SW480 (cell line): ENCODE measurements at regions not wholly inside any gene's neighbourhood (a gene's known extent, or its start where the extent isn't known, plus 50 kb on each side); places are given as distances from the start of the nearest gene placed in this dataset.

Experiments used
- DNase-seq: peaks from one replicate; pipeline ENCODE4 v3.0.0-alpha.2; 2016; ENCODE audit warnings: low spot score

GRCh38 chr20:41951615-41952014, 333.4 kb upstream of the CHD6 start:
- DNase-seq, result no peak

DNA sequence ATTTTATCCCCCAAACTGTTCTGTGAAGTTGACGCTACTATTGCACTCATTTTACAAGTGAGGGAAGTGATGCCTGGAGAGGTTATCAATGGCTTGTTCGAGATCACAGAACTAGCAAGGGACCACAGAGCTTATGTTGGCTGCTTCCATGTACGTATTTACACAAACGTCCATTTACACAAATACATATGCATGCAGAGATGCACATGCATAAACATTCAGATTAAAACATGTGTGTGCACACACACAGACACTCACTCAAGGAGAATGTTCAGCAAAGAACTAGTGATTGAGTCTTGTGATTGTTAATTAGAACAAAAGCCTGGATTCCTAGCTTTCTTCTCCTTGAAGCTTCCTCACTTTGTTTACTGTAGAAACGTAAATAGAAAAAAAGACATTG, 321.5 kb upstream of the CHD6 start:
- DNase-seq, result no peak

DNA sequence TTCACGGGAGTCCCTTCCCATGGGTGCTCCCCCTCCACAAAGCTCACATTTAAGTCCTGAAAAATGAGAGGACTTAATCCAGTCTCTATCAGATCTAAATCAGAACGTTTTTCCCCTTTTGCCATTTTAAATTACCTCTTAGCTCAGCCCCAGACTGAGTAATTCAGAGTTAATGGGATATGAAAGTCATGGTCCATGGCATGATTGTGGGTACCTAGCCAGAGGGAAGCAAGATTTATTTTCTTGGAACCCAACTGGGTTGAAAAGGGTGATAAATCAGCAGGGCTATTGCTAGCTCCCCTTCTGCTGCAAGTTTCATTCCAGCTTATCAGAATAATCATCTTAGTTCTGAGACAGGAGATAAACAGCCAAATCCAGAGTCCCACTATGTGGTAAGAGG, 320.2 kb upstream of the CHD6 start:
- no peak for DNase-seq

GRCh38 chr20:41935259-41935791, 317.1 kb upstream of the CHD6 start:
- DNase-seq, result no peak

DNA sequence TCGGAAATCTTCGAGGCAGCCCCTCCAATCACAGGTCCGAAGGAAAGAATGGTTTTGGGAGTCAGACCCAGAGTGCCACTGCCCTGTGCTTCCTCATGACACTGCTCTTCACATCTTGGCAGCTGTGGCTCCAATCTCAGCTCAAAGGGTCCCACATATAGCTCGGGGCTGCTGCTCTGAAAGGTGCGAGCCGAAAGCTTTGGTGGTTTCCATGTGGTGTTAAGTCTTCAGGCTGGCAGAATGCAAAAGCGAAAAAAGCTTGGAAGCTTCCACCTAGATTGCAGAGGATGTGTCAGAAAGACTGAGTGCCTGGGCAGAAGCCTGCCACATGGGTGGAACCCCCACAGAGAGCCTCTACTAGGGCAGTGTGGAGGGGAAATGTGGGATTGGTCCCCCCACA, 314.3 kb upstream of the CHD6 start:
- no peak for DNase-seq

- peak; percentile 39 for DNase-seq
Measured at GRCh38 chr20:41927655-41928054, 309.5 kb upstream of the CHD6 start.

- no peak for DNase-seq
Measured at GRCh38 chr20:41927189-41927588, 309.0 kb upstream of the CHD6 start.

DNA sequence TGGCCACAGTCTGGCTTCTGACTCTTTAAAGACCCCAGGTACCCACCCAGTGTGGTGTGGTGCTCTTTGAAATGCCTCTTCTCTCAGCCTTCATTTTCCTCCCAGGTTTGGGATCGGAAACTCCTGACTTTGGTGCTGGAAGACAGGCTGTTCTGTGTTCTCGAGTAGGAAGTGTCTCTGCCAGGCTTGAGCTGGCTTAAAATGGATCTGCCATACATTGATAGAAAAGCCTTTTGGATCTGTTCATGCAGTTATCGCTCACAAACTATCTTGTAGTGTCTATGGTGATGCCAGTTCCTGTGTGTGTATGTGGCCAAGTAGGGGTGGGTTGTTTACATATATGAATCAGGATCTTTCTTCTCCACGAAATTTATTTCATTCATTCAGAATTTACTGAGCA, 307.3 kb upstream of the CHD6 start:
- no peak for DNase-seq

- no peak for DNase-seq
Measured at GRCh38 chr20:41923624-41924023, 305.4 kb upstream of the CHD6 start.

DNA sequence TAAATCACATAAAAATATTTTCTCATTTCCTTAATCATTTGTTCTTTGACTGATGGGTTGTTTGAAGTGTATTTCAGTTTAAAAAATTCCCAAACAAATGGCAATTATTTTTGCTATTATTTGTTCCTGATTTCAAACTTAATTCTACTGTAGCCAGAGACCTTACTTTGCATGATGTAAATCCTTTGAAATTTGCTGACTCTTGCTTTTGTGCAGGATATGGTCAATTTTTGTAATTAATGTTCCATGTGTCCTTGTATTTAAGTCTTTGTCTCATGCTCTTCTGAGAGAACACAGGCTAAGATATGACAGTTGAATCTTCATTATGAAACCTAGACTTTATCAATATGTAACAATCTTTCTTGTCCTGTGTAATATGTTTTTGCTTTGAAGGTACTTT, 295.0 kb upstream of the CHD6 start:
- DNase-seq, result no peak

GRCh38 chr20:41910558-41910957, 292.4 kb upstream of the CHD6 start:
- no peak for DNase-seq

DNA sequence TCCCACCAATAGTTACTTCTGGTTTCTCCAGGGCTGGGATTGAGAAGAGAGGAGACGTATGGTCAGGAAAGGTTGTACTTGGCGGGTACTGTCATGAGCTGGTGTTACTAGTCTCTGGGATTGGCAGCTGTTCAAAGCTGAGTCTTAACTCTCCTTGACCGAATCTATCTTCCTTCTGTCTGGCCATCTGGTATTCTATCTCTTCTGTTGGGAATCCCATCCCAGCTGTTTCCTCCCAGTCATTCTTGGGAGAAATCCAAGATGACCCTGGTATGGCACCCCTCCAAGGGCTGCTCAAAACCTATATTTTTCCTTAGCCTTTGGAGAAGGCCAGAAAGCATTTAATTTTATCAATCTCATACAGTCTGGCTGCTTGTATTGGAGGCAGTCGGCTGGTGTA, 287.0 kb upstream of the CHD6 start:
- DNase-seq, result no peak

GRCh38 chr20:41903586-41903985, 285.4 kb upstream of the CHD6 start:
- DNase-seq, result no peak

DNA sequence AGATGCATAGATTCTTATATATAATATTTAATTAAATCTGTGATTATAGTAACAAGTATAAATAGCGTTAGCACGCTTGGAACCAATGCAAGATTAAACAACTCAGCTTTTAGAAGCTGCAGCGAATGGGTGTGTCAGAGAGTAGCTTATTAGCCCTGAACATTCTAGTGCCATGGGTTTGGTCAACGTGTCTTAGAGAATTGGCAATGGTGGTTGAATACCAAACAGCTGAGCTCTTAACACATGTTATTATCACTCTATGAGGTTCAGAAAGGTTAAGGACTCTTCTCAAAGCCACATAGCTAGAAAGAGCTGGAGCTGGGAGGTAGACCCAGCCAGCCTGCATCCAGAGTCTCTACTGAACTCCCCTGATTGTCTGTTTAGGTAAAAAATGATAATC, 284.2 kb upstream of the CHD6 start:
- DNase-seq, result no peak

DNA sequence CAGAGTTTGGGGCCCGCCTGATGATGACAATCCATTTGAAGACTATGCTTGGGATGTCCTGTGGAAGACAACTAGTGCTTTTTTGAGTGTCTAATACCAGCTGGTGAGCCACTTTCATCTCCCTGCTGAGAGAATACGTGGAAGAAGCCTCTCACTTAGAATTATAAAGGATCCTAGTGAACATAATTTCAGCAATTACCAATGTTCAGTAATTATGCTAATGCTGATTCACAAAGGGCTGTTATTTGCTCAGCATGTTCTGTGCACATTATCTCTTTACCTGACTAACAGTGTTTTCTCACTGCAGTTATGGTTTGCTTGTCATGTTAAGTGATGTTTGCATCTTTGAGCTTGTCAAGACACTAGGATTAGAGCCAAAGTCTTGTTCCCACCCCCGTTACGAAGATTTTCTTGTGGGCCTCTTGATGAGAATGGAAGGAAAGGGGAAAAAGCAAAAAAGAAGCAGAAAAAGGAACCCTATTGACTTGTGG, 282.1 kb upstream of the CHD6 start:
- no peak for DNase-seq

GRCh38 chr20:41897708-41898107, 279.5 kb upstream of the CHD6 start:
- DNase-seq, result no peak

DNA sequence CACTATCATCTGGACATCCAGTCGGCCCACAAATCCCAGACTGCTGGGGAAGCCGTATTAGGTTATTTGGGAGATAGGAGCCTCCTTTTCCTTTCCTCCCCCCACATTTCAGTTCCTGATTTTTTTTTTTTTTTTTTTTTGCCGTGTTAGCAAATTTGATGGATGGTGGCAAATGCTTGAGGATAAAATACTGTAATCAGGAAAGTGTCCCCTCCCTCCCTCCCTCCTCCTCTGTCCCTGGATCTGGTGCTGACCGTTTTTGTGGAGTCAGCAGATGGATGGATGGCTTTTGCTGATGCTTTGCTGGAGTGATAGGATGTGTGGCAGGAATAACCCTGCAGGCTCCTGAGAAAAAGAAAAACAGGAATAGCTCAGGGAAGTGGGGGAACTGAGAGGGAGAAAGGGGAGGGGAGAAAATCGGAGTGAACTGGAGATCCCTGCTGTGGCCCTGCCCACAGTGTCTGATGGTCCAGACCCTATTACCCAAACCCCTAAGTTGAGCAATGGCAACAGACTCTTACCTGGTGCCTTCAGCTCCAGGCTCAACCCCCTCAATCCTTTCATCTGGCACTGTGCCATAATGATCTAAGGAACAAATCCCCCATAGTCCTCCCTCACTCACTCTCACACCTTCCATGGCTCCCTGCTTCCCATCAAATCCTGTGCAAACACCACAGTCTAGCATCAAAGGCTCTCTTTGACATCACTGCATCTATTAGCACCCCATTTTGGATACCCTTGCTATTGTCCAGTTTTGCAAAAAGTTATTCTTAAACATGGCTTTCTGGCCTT, 277.3 kb upstream of the CHD6 start:
- DNase-seq, result no peak

- no peak for DNase-seq
Measured at GRCh38 chr20:41894255-41894963, 276.2 kb upstream of the CHD6 start.

DNA sequence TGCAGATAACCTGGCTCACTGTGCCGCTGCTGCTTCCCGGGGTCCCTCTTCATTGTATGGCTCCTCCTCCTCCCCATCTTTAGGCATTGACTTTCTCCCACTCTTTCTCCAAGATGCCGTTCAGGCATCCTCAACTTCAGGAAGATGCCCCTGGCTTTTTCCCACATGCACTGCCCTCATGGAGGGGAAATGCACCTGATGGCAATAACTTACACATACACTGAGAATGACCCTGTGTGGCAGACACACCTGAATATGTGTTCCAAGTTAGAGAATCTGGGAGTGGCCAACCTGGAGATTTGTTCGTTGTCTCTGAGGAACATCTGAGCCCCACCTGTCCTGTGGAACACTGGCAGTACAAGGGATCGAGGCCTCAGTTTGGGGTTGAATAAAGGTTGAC, 273.9 kb upstream of the CHD6 start:
- DNase-seq, result no peak

DNA sequence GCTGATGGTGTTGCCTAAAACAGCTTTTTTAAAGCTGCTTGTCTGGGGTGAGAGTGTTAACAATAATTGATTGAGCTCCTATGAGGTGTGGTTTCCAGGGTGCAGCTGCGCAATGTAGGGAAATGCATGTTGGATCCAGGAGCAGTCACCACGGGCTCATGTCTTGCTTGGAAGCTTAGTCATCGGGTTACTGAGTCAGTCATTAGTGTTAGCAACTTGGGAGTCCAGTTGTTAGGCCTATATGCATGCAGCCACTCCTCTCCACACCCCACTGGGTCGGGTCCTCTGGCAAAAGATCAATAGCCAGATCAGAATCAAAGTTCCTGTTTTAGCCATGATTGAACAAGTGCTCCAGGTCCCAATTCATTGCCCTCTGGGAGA, 271.7 kb upstream of the CHD6 start:
- peak; percentile 27 for DNase-seq

- peak; percentile 27 for DNase-seq
Measured at GRCh38 chr20:41889126-41889843, 271.1 kb upstream of the CHD6 start.

DNA sequence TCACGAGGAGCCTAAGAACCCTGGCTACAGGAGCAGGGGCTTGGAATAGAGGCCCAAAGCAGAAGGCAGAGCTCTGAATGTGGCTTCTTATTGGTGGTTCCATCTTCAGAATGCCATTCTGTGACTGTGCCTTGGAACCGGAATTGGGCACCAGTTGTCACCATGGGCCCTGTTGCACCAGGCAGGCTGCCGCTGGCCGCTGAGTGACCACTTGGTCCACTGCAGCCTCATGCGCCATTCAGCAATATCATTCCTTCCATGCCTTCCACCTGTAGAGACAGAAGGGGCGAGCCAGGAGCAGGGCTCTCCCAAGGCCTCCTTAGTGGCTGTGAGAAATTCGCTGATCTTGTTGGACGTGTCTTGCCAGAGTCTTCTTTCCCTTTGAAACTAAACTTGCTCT, 270.3 kb upstream of the CHD6 start:
- no peak for DNase-seq

- no peak for DNase-seq
Measured at GRCh38 chr20:41887500-41887899, 269.3 kb upstream of the CHD6 start.
